Keratinocyte (primary cell): ENCODE measurements at regions not wholly inside any gene's neighbourhood (a gene's known extent, or its start where the extent isn't known, plus 50 kb on each side); places are given as distances from the start of the nearest gene placed in this dataset.

Experiments
- CTCF ChIP-seq, 3 experiments: IDR thresholded peaks in 1 of 3; conservative IDR thresholded peaks in 1 of 3; optimal IDR thresholded peaks in 1 of 3; 2 replicates in 2 of 3; 3 replicates in 1 of 3; pipeline versions ENCODE3 to v1.5.1; 2011; ENCODE audit warnings: low read length in 3 of 3, mild to moderate bottlenecking in 3 of 3, moderate library complexity in 2 of 3, control low read depth in 1 of 3, inconsistent platforms in 1 of 3; ENCODE audit not compliant: insufficient read depth in 2 of 3; ENCODE audit errors: extremely low read depth in 1 of 3
- EZH2 ChIP-seq: IDR thresholded peaks from one replicate; pipeline ENCODE4 v1.6.1; 2012; ENCODE audit warnings: inconsistent platforms, mild to moderate bottlenecking, low read length, moderate library complexity

GRCh38 chr11:116258821-116259220, 514.0 kb downstream of the BUD13 start:
- TF ChIP-seq CTCF (optimal IDR thresholded peaks at IDR 0.05 in 1 of 3, IDR thresholded peaks at IDR 0.05 in 1 of 3, conservative IDR thresholded peaks at IDR 0.05 in 1 of 3; ENCODE audit: extremely low read depth in 1 of 3, insufficient read depth in 2 of 3, low read length in 3 of 3) (no peak), EZH2 (no peak)
